ENCODE measurements at regions not wholly inside any gene's neighbourhood (a gene's known extent, or its start where the extent isn't known, plus 50 kb on each side); places are given as distances from the start of the nearest gene placed in this dataset.

DNA sequence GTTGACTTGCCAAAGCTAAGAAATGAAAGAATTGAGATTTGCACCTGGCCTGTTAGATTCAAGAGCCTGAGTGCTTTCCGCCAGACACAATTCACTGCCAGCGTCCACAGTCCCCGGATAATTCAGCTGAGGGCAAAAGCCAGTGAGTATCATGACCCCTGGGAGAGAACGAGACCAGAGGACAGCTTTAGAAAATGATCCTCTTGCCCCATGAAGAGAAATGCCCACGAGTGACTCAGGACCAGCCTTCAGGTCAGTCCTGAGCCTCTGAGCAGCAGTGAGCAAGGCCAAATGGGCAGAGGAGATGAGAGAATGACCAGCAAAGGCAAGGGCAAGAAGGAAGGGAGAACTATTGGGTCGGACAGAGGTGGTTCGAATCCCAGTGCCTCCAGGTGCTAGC is 273.5 kb downstream of the FAM43A start:
- TF ChIP-seq CTCF (IDR thresholded peaks at IDR 0.05) (no peak), EZH2 (IDR thresholded peaks at IDR 0.05; ENCODE audit: borderline replicate concordance, insufficient read depth, low read depth, low read length, poor library complexity, severe bottlenecking) (no peak)

Data from B cell (primary cell).